NCI-H446 treated with DMSO at 0.1 percent for 48 hours (cell line): ENCODE measurements at regions not wholly inside any gene's neighbourhood (a gene's known extent, or its start where the extent isn't known, plus 50 kb on each side); places are given as distances from the start of the nearest gene placed in this dataset.
"Not testable (repeated sequence)": the region's sequence is repeated elsewhere in the genome, so short reads cannot be mapped to it uniquely, and the experiment has no call there.

Experiments used
- DNase-seq: peaks from one replicate; lab custom pipeline; 2025; lab: John Stamatoyannopoulos, UW

DNA sequence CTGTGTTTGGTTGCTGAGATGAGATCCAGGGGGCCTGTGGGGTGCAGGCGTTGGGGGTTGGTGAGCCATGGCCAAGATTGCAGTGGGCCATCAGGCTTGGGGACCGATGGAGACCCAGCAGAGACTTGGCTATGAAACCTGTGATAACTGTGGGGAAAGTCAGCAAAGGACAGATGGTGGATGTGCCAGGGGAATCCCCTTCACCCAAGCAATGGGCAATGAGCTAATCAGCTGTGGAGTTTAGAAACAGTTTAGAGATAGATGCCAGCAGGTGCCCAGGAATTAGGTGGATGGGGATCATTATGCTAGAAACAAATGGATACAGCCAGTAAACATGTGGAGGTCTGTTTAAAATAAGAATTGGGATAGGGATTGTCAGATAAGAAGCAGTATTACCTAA is 151.4 kb upstream of the FERD3L start:
- no peak for DNase-seq

DNA sequence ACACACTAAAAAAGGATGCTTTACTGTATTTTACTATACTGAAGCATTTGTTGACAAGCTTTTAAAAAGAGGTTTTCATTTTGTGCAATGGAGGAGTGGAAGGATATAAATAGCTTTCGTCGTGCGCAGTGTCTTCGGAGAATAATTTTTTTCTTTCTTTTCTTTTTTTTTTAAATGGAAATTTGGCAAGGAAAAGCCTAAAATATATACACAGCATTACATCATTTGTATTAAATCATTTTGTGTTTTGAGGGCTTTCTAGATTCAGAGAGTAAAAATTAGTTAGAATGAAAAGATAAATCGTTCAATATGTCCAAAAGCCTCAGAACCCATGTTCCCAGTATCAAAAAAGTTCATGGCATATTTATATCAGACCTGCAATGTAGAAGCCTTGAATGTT is 150.2 kb upstream of the FERD3L start:
- DNase-seq = no peak

DNA sequence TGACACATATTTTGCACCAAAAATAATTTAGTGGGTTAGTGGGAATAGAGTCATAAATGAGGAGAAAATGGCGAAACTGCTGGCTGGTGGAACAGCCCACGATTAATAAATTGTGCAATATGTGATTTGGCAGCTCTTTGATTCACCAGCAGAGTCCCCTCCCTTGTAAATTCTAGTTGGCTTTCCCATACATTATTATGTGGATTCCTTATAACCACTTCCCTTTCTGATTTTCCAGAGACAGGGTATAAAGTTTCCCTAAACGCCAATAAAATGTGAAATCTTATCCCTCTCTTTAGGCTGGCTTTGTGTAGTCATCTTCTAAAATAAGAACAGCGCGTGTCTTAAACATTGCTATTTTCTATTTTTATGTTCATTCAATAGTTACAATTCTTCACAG is 149.4 kb upstream of the FERD3L start:
- DNase-seq = no peak

DNA sequence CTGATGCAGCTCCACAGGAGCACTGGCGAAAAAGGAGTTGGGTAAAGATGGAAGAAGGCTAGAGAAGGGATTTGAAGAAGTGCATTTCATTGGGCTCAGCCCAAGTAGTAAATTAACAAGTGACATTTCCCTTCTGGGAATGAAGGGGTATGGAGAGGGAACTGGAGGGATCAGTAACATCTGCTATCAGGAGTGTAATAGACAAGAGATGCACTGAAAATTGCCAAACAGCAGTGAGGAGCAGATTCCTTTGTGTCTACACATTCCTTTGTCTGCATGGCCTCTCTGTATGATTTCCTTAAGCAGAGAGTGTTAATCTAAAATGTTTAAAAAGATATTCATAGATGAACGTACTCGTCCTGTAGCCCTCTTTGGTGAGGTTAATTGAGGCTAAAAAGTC is 148.2 kb upstream of the FERD3L start:
- no peak for DNase-seq

DNA sequence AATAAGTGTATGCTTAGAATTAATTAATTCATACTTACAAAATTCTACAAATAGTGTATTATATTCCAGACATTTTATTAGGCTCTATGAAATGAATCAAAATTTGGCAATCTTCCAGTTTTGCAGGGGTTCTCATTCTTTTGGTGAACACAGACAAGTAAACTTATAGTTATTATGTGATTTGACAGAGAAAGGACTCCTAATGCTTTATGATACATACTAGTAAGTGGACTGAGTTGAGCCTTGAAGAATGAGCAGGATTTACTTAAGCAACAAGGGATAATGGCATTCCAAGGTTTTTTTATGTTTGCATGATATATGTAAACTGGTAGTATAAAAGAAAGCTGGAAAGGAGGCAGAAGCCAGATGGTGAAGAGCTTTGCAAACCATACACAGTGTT is 145.7 kb upstream of the FERD3L start:
- peak; percentile 17 for DNase-seq

DNA sequence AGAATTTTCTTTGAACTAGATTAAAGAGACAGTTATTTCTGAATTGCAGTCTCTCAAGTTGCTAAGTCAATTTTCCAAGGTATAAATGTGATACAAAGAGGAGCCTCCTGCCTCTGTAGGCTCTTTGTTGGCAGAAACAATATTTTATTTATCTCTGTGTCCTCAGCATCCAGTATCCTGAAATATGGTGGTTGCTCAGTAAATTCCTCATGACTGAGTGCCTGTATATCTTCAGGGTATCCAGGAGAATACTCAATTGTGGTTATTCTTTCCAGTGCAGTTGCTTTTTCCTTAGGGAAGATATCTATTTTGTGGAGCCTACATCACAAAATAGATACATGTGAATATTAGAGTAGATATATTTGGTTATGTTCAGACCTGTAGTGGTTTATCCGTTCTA is 144.8 kb upstream of the FERD3L start:
- DNase-seq = no peak

DNA sequence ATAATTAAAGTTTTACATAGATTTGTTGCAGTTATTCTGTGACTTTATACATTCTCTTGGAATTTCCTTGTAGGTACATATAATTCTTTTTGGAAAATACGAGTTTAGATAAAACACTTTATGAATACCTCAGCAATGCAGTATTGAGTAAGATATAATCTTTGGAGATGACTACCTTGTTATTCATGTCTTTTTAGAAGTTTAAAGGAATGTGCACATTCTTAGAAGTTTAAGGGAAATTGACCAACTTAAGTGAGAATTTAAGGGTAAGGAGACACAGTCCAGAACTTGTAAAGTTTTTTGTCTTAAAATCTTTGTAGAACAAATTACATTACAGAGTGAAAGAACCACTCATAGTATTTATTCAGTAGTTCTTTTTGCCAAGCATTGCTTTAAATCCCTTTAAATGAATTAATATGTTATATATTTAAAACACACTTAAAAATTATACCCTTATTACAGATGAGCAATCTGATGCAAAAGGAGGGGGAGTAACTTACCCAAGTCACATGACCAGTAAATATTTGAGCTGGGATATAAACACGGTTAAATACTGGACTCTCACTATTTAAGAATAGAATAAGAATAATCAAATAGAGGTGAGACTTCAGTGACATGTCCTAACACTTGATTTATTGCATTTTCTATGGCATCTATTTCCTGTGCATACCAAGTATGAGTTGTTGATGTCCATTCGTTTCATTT is 139.5 kb upstream of the FERD3L start:
- no peak for DNase-seq

DNA sequence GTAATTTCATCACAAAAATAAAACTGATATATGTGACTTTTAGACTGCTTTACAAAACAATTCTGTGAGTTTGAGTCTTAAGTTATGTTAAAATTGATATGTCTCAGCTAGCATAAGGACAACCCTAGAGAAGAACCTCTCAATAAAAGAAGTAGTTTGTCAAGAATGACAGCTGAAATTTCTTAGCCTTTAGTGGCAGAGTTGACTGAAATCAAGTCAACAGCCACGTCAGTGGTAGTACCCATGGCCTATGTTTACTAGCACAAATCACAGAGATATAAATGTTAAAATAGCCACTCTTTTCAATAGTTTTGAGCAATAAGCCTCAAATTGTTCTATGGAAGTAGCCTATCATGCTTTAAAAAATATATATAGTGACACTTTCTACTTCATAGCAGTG is 138.9 kb upstream of the FERD3L start:
- DNase-seq = no peak

DNA sequence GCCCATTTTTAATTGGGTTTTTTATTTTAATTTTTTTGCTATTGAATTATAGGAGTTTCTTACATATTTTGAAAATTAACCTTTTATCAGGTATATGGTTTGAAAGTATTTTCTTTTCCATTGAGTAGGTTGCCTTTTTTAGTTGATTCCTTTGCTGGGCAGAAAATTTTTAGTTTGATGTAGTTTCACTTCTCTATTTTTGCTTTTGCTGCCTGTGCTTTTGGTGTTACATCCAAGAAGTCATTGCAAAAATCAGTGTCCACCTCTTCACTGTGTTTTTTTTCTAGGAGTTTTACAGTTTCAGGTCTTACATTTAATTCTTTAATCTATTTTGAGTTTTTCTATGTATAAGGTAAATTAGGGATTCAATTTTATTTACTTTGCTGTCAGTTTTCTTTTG is 129.8 kb upstream of the FERD3L start:
- DNase-seq = no peak

DNA sequence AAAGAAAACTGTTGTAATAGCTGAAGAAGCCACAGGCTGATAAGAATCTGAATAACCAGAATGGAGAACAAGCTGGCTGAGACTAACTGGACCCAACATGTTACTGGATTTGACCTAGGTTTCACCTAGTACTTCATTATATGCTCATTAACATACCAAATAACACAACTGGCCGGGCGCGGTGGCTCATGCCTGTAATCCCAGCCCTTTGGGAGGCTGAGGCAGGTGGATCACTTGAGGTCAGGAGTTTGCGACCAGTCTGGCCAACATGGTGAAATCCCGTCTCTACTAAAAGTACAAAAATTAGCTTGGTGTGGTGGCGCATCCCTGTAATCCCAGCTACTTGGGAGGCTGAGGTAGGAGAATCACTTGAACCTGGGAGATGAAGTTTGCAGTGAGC is 127.1 kb upstream of the FERD3L start:
- DNase-seq = not testable (repeated sequence)

DNA sequence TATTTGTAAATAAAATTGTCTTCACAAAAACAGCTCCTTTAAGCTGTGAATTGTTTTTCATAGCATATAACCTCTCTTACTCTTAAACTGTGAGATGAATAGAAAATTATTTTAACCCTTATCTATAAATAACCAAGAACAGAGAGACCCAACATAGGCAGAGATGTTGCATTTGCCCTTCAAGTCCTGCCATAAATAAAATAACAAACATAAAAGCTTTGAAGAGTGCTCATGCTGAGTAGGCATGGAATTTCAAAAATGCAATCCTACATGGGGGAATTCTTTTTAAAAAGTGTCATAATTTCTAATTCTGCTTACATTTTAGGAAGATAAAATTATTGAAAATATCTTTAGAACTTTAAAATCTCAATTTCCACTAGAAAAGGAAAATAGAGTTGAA is 124.1 kb upstream of the FERD3L start:
- DNase-seq = no peak

DNA sequence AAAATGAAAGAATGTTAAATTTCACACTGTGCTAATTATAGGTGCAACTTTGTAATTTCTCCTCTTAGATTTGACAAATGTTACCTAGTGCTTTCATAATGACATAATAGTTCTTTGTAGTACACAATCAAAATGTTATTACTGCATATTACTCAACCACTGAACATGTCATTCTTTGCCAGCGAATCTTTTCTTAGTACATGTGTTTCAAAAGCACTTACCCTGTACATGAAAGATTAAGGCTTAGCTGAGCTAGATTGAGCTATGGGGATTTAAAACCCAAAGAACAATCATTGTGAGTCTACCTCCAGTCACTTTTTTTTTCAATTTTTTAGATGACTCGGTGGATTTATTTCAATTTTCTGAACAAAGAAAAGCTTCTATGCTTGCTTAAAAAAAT is 123.5 kb upstream of the FERD3L start:
- DNase-seq = no peak

DNA sequence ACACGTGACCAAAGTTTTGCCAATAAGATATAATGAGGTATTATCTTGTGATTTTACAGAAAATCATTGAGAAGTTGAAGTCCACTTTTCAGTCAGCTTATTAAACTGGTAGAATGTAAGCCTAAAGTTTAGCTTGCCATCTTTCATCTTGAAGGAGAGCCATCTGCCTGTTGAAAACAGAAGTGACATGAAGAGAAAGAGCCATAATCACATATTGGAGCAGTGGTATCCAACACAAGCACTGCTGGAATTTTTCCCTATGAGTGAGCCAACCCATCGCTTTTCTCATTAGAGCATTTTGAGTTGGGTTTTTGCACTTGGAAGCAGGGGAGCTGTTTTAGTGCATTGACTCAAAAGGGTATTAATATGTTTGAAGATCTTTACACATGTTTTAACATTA is 117.6 kb upstream of the FERD3L start:
- DNase-seq = no peak

DNA sequence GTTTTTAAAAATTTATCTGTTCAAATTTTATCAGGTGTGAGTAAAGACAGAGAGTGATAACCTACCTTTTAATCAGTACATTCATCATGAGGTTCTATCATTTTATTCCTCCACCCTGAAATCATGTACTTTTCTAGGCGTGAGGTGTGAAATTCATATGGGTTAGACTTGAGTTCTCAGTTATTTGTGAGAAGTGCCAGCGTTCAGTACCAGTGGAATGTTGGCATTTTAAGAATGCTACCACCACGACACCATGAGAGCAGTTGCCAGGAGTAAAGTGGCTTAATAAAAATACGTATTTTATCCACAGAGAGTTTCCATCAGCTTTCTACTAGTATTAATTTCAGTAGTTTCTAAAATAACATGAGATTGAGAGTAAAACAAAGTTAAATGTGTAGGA is 104.1 kb upstream of the FERD3L start:
- no peak for DNase-seq

DNA sequence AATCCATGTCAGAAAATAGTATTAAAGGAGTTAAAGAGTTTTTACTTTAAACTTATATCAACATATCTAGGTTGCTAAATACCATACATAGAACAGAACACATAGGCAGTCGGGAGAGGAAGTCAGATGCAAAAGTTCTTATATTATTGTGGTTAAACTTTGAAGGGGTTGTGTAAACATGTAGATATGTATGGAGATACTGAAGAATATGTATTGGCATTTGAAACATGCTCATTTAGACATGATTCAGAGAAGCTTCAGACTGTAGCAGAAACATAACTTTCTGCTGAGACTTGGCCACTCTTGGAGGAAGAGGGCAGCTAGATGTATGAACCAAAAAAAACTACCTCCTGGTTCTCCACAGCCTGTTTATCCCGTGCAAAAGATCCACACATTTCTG is 103.5 kb upstream of the FERD3L start:
- no peak for DNase-seq

DNA sequence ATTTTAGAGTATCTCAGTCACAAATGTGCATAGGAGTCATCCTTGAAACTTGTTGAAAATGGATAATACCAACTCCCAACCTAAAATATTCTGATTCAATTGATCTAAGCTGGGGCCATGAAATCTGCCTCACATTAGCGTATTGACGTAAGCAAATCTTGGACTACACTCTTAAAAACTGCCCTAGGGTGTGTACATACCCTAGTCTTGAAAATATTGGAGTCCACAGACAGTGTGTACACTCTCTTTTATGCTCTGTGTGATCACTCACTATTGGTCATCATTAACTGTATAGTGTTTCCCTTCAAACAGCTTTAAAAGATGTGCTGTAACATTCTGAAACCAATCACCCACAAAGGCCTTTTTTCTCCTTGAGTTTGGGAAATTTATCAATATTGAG is 102.9 kb upstream of the FERD3L start:
- DNase-seq = no peak

DNA sequence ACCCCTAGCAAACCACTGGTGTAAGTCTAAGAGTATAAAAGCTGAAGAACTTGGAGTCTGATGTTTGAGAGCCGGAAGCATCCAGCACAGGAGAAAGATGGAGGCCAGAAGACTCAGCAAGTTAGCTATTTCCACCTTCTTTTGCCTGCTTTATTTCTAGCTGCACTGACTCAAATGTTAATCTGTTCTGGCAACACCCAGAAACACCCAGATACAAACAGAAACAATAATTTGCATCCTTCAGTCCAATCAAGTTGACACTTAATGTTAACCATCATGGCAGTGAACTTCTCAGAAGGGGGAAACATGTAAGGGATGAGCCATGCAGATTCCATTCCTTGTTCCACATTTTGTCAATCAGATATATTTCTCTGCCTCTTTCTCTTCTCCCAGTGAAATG is 101.8 kb upstream of the FERD3L start:
- no peak for DNase-seq

DNA sequence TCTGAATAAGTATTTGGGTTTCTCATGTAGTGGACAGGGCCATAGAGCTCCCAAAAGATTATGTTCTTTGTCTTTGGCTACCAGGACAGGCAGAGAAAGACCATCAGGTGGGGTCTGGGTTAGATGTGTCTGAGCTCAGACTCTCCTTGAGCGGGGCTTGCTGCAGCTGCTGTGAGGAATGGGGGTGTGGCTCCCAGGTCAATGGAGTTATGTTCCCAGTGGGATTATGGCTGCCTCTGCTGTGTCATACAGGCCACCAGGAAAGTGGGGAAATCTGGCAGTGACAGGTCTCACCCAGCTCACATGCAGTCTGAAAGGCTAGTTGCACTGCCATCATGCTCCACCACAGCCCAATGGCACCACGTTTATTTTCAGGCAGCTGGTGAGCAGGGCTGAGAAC is 97.0 kb upstream of the FERD3L start:
- DNase-seq = no peak

DNA sequence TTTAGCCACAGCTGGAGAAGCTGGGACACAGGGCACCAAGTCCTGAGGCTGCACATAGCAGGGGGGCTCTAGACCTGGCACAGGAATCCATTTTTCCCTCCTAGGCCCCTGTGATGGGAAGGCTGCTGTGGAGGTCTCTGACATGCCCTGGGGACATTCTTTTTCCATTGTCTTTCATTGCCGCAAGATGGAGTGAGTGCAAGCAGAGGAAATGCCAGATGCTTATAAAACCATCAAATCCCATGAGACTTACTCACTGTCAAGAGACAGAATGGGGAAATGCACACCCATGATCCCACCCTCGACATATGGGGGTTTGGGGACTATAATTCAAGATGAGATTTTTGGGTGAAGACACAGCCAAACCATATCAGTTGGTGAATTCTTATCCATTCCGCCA is 94.7 kb upstream of the FERD3L start:
- DNase-seq = no peak

DNA sequence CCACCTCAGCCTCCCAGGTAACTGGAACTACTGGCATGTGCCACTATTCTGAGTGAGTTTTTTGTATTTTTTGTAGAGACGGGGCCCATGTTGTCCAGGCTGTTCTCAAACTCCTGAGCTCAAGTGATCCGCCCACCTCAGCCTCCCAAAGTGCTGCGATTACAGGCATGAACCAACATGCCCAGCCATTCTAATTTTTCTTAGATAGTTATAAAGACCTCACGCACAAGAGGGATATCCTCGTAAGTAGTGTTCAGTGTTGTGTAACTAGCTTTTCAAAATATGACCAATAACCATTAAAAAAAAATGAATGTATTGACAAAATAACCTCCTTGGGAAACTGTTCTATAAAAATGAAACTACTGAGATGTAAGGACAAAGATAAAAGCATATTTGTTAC is 90.5 kb upstream of the FERD3L start:
- DNase-seq = no peak

DNA sequence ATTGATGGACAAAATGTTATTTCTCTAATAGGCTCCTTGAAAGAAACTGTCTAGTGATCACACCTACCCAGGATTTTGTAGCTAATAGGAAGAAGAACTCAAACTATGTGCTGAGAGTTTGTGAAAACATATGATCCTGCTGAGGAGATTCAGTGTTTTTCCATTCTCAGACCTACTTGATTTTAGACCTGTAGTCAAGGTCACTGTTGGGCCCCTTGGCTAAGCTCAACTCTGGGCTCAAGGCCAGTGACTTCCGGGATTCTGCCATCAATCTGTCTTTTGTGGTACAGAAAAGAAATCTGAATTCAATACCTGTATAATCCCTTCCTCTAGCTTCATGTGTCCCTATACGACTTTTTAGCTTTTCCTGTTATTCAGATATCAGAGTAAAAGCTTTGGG is 79.7 kb upstream of the FERD3L start:
- no peak for DNase-seq

DNA sequence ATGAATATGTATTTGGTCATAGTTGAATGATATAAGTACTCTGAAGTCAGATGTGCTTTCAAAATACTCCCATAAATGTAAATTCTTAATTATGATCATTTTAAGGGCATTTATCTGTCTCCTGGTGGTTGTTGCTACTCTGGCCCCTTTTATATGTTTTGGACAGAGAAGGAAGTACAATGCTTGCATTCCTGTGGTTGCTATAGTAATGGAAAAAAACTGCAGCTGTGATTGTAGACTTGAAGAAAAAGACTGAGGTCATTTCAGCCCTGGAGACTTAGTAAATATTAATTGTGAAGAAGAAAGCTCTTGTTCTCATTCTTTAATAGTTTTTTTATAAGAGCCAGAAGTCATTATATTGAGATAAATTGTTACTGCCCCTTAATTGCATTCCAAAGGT is 70.2 kb upstream of the FERD3L start:
- DNase-seq = no peak

DNA sequence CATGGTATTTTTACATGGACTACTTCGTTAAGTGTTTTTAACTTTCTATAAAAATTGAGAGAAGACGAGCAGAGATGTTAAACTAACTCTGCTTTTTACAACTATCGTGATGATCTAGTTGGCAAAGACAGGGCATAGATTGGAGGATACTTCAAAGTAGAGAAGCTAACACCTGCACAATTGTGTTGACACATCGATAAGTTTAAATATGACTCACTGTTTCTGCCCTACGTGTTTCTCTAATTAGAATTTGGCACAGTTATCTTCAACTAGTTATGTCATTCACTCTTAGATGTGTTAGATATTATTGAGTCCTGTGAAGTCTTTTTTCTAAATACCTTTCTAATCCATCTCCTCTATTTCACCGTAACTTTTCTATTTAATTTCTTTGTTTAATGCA is 68.5 kb upstream of the FERD3L start:
- peak; percentile 13 for DNase-seq

DNA sequence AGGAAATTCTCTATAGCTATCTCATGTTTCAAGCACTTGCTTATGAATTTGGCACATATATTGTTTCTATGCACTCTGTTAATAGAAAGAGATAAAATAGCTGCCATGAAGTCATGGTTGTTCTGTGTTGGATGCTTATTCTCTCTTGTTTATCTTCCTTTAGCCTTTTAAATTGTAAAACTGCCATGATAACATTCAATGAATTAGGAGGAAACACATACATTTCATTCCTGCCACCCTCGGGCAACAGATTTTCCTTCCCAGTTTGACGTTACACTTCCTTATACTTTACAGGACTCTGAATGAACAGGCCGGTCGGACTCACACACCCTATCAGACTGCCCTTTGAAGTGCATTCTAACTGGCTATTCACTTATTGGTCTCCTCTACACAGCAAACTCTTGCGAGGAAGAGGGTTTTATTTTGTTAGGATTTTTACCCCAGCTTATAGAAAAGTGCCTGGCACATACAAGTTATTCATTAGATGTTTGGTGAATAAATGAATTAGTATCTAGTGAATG is 65.7 kb upstream of the FERD3L start:
- DNase-seq = no peak
